HEK293 (cell line): ENCODE measurements at regions not wholly inside any gene's neighbourhood (a gene's known extent, or its start where the extent isn't known, plus 50 kb on each side); places are given as distances from the start of the nearest gene placed in this dataset.

Source experiments
- REST ChIP-seq: fragments of 450-650 bp; formaldehyde crosslinking; IDR thresholded peaks from 2 replicates; pipeline ENCODE4 v1.5.1; 2016; ENCODE audit warnings: missing biosample characterization, missing genetic modification characterization
- SP3 ChIP-seq: fragments of 450-650 bp; formaldehyde crosslinking; IDR thresholded peaks from 2 replicates; pipeline ENCODE4 v1.5.1; 2016; ENCODE audit warnings: missing biosample characterization, missing genetic modification characterization
- ZNF19 ChIP-seq: fragments of 450-650 bp; formaldehyde crosslinking; IDR thresholded peaks from 2 replicates; pipeline ENCODE4; 2016; ENCODE audit warnings: missing biosample characterization, missing genetic modification characterization, low read depth

DNA sequence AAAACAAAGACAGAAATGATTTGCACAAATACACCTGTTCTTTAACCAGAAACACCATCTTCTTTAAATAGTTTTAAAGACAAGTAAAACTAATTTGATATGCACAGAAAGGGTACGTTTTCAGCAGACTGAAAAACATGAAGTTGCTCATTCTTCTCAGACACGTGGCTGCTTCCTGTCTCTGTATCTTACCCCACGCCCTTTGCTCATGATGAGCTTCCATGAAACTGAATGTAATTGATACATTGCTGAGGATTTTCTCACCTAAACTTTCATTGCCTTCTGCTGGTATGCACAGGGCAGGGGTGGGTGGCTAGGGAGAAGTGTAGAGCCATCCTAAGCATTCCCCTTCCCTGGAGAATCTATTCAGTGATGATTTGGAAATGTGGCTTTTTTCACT lies 644.3 kb downstream of the BCL11A start:
- no peak for TF ChIP-seq ZNF19 (tag by site-specific recombination)
- TF ChIP-seq REST = no peak
- TF ChIP-seq SP3 (tag by site-specific recombination) = no peak
